SK-N-SH treated with all-trans-retinoic acid at 6 μM for 48 hours (cell line): ENCODE measurements at regions not wholly inside any gene's neighbourhood (a gene's known extent, or its start where the extent isn't known, plus 50 kb on each side); places are given as distances from the start of the nearest gene placed in this dataset.

Source experiments
- ATAC-seq: fragments of 200-7000 bp; cut with Tn5 transposase; 3 replicates; pipeline ENCODE4 v1.9.1; 2020; ENCODE audit warnings: mild to moderate bottlenecking, moderate library complexity
- ARNTL ChIP-seq: fragments of 450-650 bp; formaldehyde crosslinking; IDR thresholded peaks from 2 replicates; pipeline ENCODE4 v1.5.0; 2020; ENCODE audit warnings: low read depth, mild to moderate bottlenecking, moderate library complexity, borderline replicate concordance
- BACH2 ChIP-seq: fragments of 250-450 bp; sonication (Bioruptor Pico); IDR thresholded peaks from 2 replicates; pipeline ENCODE4 v1.9.0; 2021; ENCODE audit warnings: mild to moderate bottlenecking, borderline replicate concordance
- CREB5 ChIP-seq: fragments of 250-450 bp; sonication (Bioruptor Pico); IDR thresholded peaks from 2 replicates; pipeline ENCODE4 v1.5.1; 2020; ENCODE audit warnings: low read depth, mild to moderate bottlenecking, moderate library complexity
- CSDC2 ChIP-seq: fragments of 250-450 bp; sonication (Bioruptor Pico); IDR thresholded peaks from 2 replicates; pipeline ENCODE4 v1.5.0; 2020; ENCODE audit warnings: mild to moderate bottlenecking, moderate library complexity
- CSRNP3 ChIP-seq: fragments of 250-450 bp; sonication (Bioruptor Pico); IDR thresholded peaks from 2 replicates; pipeline ENCODE4 v1.5.1; 2021; ENCODE audit warnings: mild to moderate bottlenecking, moderate library complexity
- ESRRG ChIP-seq: fragments of 250-450 bp; sonication (Bioruptor Pico); IDR thresholded peaks from 2 replicates; pipeline ENCODE4 v1.6.1; 2021; ENCODE audit warnings: mild to moderate bottlenecking
- ISL1 ChIP-seq: fragments of 250-450 bp; sonication (Bioruptor Pico); IDR thresholded peaks from 2 replicates; pipeline ENCODE4 v2.1.2; 2022; ENCODE audit warnings: mild to moderate bottlenecking, moderate library complexity
- PATZ1 ChIP-seq: fragments of 250-450 bp; sonication (Bioruptor Pico); IDR thresholded peaks from 2 replicates; pipeline ENCODE4 v1.8.0; 2020; ENCODE audit warnings: mild to moderate bottlenecking, moderate library complexity, borderline replicate concordance
- PPARA ChIP-seq: fragments of 250-450 bp; sonication (Bioruptor Pico); IDR thresholded peaks from 2 replicates; pipeline ENCODE4 v1.5.0; 2020; ENCODE audit warnings: mild to moderate bottlenecking, borderline replicate concordance
- RARB ChIP-seq: fragments of 250-450 bp; sonication (Bioruptor Pico); IDR thresholded peaks from 2 replicates; pipeline ENCODE4 v1.8.0; 2021; ENCODE audit warnings: mild to moderate bottlenecking, moderate library complexity
- TCF4 ChIP-seq: fragments of 250-450 bp; sonication (Bioruptor Pico); IDR thresholded peaks from 2 replicates; pipeline ENCODE4 v1.8.0; 2021; ENCODE audit warnings: mild to moderate bottlenecking, moderate library complexity, borderline replicate concordance
- TOX ChIP-seq: fragments of 250-450 bp; sonication (Bioruptor Pico); IDR thresholded peaks from 2 replicates; pipeline ENCODE4 v1.8.0; 2021; ENCODE audit warnings: mild to moderate bottlenecking, moderate library complexity, borderline replicate concordance
- TSHZ2 ChIP-seq: fragments of 250-450 bp; sonication (Bioruptor Pico); IDR thresholded peaks from 2 replicates; pipeline ENCODE4 v1.5.0; 2020; ENCODE audit warnings: mild to moderate bottlenecking, moderate library complexity
- ZNF565 ChIP-seq: fragments of 450-650 bp; formaldehyde crosslinking; conservative IDR thresholded peaks from 2 replicates; pipeline ENCODE4 v1.5.0; 2020; ENCODE audit warnings: low read depth, mild to moderate bottlenecking, moderate library complexity
- ZNF70 ChIP-seq: fragments of 450-650 bp; formaldehyde crosslinking; IDR thresholded peaks from 2 replicates; pipeline ENCODE4 v1.5.0; 2020; ENCODE audit warnings: mild to moderate bottlenecking, moderate library complexity

- TF ChIP-seq RARB (CRISPR knock-in tag) (no peak), ZNF70 (no peak), ISL1 (no peak), TOX (CRISPR knock-in tag) (no peak), PPARA (CRISPR knock-in tag) (no peak), ARNTL (CRISPR knock-in tag) (no peak), CSDC2 (CRISPR knock-in tag) (no peak)
- peak; percentile 92 for ATAC-seq
Observed at GRCh38 chr18:22563164-22563583, 145.5 kb upstream of the CTAGE1 start.

DNA sequence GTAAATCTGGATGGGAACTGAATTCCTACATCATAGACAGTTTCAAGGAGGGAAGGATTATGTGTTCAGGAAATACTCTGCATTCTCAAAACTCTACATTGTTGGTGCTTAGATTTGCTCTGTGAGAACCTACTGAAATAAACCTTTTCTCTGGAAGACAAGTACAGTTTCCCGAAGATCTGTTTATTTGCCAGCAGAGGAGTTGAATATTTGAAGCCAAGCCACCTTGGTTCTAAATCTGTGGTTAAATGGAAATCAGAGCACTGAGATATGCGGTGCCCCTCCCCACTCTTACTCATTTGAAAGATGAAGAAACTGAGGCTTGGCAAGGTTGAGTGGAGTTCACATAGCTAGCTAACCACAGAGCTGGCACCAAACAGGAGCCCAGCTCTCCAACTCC lies 146.3 kb upstream of the CTAGE1 start:
- TF ChIP-seq PATZ1 (CRISPR knock-in tag) = no peak
- TF ChIP-seq BACH2 = no peak
- TF ChIP-seq TOX (CRISPR knock-in tag) = no peak
- TF ChIP-seq TCF4 (CRISPR knock-in tag) = no peak
- TF ChIP-seq CSRNP3 = no peak
- no peak for TF ChIP-seq ESRRG (CRISPR knock-in tag)
- TF ChIP-seq ARNTL (CRISPR knock-in tag) = no peak
- TF ChIP-seq TSHZ2 (CRISPR knock-in tag) = no peak
- no peak for ATAC-seq

GRCh38 chr18:22566703-22567420 lies 149.1 kb upstream of the CTAGE1 start:
- no peak for ATAC-seq
- TF ChIP-seq TCF4 (CRISPR knock-in tag) (peak; percentile 83; the same call in 1 of the 2 replicates), CREB5 (no peak)

DNA sequence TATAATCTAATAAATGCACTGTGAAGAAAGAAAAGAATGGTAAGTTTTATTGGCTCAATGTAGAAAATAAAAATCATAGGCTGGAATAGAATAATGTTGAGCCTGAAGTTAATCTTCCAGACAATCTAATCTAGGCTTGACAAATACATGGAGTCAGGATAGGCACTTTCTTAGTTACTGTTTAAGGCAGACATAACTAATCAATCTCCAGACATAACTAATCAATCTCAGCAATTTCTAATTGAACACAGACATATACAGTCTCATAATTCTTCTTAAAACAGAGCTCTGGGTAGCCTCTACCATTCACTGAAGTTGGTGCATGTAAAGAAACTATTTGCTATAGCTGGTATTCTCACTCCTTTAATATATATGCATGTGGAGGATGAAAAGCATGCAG lies 150.1 kb upstream of the CTAGE1 start:
- ATAC-seq = no peak
- TF ChIP-seq BACH2 (no peak), ZNF565 (CRISPR knock-in tag) (no peak), RARB (CRISPR knock-in tag) (no peak), TSHZ2 (CRISPR knock-in tag) (no peak)
